Small intestine (tissue), 7 donors: ENCODE measurements at regions not wholly inside any gene's neighbourhood (a gene's known extent, or its start where the extent isn't known, plus 50 kb on each side); places are given as distances from the start of the nearest gene placed in this dataset.

Source experiments
- DNase-seq, 2 donors: peaks; one replicate each; pipeline versions ENCODE4 v3.0.0 to v3.0.0-alpha.2; 2013
- FAIRE-seq: peaks from 2 replicates; lab custom pipeline; 2012; peaks lifted over from hg19 to GRCh38; lab: Jason Lieb, UNC
- H3K27ac ChIP-seq, 3 donors: one replicate each; pipeline ENCODE4 v1.5.1; 2013; ENCODE audit warnings: low read length in 2 of 3, mild to moderate bottlenecking in 2 of 3, control low read depth in 1 of 3, inconsistent platforms in 1 of 3, low read depth in 1 of 3, moderate library complexity in 1 of 3
- H3K27me3 ChIP-seq, 3 donors: one replicate each; pipeline ENCODE4 v1.6.1; 2013; ENCODE audit warnings: low read length in 3 of 3, inconsistent platforms in 1 of 3; ENCODE audit not compliant: control insufficient read depth in 3 of 3, insufficient read depth in 3 of 3
- H3K36me3 ChIP-seq, 3 donors: one replicate each; pipeline ENCODE4 v1.6.1; 2013; ENCODE audit warnings: low read length in 3 of 3, inconsistent platforms in 1 of 3, low read depth in 1 of 3, mild to moderate bottlenecking in 1 of 3, moderate library complexity in 1 of 3; ENCODE audit not compliant: control insufficient read depth in 3 of 3, insufficient read depth in 2 of 3
- H3K4me1 ChIP-seq, 3 donors: one replicate each; pipeline ENCODE4 v1.6.1; 2013; ENCODE audit warnings: low read length in 2 of 3, inconsistent platforms in 1 of 3, low read depth in 1 of 3, mild to moderate bottlenecking in 1 of 3, moderate library complexity in 1 of 3; ENCODE audit not compliant: control insufficient read depth in 3 of 3, insufficient read depth in 2 of 3
- H3K4me3 ChIP-seq, 3 donors: one replicate each; pipeline ENCODE4 v1.5.1; 2013; ENCODE audit warnings: low read length in 3 of 3, control low read depth in 1 of 3, inconsistent platforms in 1 of 3, low read depth in 1 of 3, mild to moderate bottlenecking in 1 of 3, moderate library complexity in 1 of 3
- H3K9me3 ChIP-seq, 2 donors: one replicate each; pipeline ENCODE4 v1.6.1; 2013; ENCODE audit warnings: low read depth in 1 of 2, low read length in 1 of 2; ENCODE audit not compliant: control insufficient read depth in 2 of 2, insufficient read depth in 1 of 2
- WGBS, 3 donors: extraction: QIAGEN DNeasy Blood & Tissue Kit; methylation state at CpG; one replicate each; pipeline ENCODE4 v1.1.7; 2013; 5-methylcytosine and 5-hydroxymethylcytosine counted together
- donor health status: healthy with polysubstance abuse.
- donor health status: control.
- donor health status: control.
- donor health status: Bipolar disorder and iron deficiency.
- donor health status: healthy.

DNA sequence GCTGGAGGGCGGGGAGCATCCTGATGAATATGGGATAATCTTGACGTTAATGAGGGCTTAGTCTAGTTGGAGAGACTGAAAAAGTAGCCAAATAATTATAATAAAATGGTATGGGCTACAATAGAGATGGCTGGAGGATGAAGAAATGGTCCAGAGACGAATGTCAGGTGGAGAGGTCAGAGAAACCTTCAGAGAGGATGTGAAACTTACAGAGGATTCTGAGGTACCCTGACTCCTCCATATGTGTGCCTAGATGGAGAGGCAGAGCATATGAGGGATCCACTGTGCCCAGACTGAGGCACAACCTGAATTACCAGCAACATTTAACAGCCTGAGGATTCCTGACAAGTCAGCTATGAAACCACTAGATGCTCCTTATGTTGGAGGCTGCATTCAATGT is 417.0 kb downstream of the ATP23 start:
- H3K4me1 ChIP-seq, result peaks cover 0 to 5% (median 0%) of the 10 kb centered on the region in 3 donors
- FAIRE-seq, result no peak
- no peaks in the 10 kb centered on the region for H3K36me3 ChIP-seq
- DNase-seq, result no peak
- no peak overlapping the region for H3K27ac ChIP-seq
- peaks cover 0 to 2% (median 0%) of the 10 kb centered on the region in 3 donors for H3K27me3 ChIP-seq
- H3K9me3 ChIP-seq, result no peaks in the 10 kb centered on the region
- WGBS, 3 donors, result 66 to 77% (median 66%) methylated on average over 3 of the region's 3 CpGs
- H3K4me3 ChIP-seq, result no peak overlapping the region

DNA sequence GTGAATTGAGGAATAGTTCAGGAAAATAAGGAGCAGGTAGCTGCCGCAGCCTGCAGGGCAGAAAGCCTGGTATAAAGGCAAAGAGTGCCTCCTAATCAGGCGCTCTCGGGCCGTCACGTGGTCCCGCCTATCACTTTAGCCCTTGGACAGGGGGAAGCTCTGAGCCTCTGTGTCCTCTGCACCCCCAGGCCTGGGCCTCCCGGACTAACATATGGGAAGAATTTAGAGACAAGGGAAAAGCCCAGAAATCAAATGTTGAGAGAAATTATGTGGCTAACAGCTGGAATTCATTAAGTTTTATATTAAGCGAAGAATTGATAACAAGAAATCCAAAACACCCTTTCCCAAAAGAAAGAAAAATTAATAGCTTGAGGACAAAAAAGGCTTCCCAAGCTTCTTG is 417.7 kb downstream of the ATP23 start:
- 48 to 63% (median 49%) methylated on average over 8 of the region's 8 CpGs for WGBS, 3 donors
- DNase-seq, result peak in 1 of 2 donors; percentile 47
- Histone ChIP-seq H3K27ac (no peak overlapping the region), H3K9me3 (no peaks in the 10 kb centered on the region), H3K4me1 (peaks cover 0 to 5% (median 0%) of the 10 kb centered on the region in 3 donors), H3K36me3 (no peaks in the 10 kb centered on the region), H3K4me3 (no peak overlapping the region), H3K27me3 (peaks cover 0 to 2% (median 0%) of the 10 kb centered on the region in 3 donors)
- FAIRE-seq, result no peak

DNA sequence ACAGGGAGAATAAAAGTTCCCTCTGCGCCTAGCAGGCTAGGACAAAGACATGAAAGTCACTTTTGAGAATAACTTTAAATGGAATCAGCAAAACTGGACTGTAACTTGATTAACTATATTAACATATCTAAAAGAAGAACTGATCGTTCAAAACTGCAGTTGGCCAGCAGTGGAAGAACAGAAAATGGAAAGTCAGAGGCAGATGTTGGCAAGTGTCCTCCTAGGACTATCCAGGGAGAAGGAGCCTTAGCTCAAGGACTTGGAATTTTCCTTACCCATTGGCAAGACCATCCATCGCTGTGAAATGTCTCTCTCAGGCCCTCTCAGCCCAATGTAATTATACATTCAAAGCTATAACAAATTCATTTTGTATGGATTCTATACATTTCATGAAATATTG is 419.7 kb downstream of the ATP23 start:
- Histone ChIP-seq H3K27ac (no peak overlapping the region), H3K27me3 (peaks cover 0 to 2% (median 0%) of the 10 kb centered on the region in 3 donors), H3K9me3 (no peaks in the 10 kb centered on the region), H3K36me3 (no peaks in the 10 kb centered on the region), H3K4me1 (peaks cover 0 to 5% (median 0%) of the 10 kb centered on the region in 3 donors), H3K4me3 (no peak overlapping the region)
- no peak for DNase-seq
- FAIRE-seq, result no peak
- 72 to 85% (median 83%) methylated on average over 3 of the region's 3 CpGs for WGBS, 3 donors

DNA sequence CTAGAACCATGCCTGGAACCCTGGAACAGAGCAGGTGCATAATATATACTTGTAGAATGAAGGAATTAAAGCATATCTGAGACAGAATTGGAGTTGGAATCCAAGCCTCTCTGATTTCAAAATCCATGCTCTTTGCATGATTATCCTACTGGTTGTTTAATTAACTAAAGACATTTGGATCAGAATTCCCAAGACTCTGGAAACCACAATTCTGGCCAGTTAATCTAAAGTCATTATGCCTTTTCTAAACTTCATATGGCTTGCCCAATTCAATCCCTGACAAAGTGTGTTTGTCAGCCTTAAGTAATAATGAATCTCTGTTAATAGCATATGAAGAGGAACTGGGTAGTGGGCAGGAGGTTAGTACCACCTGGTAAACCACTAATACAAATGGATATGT is 422.6 kb downstream of the ATP23 start:
- H3K27ac ChIP-seq, result no peak overlapping the region
- FAIRE-seq, result no peak

GRCh38 chr12:58364389-58365086 is 423.2 kb downstream of the ATP23 start:
- FAIRE-seq (no peak), DNase-seq (no peak)
- Histone ChIP-seq H3K36me3 (no peaks in the 10 kb centered on the region), H3K27ac (no peak overlapping the region), H3K4me1 (no peaks in the 10 kb centered on the region), H3K27me3 (no peaks in the 10 kb centered on the region), H3K9me3 (no peaks in the 10 kb centered on the region), H3K4me3 (no peak overlapping the region)
- WGBS, 3 donors, result 0 to 13% (median 0%) methylated on average over 1 of the region's 1 CpG

More for the DNA sequence above, 422.6 kb downstream of the ATP23 start:
- Histone ChIP-seq H3K4me1 (no peaks in the 10 kb centered on the region), H3K4me3 (no peak overlapping the region), H3K9me3 (no peaks in the 10 kb centered on the region), H3K27me3 (no peaks in the 10 kb centered on the region), H3K36me3 (no peaks in the 10 kb centered on the region)
- no peak for DNase-seq

DNA sequence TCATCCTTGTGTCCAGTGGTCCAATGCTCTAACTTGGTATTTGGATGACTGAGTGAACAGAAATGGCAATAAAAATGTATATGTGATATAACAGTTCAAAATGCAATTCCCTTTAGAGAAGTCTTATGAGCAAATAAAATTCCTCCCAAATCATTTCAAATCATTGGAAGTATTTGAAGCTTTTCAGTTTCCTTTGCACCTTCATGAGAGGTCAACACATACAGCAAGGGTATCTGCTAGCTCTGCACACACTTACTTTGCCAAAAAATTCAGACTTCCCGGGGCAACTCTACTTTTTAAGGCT is 423.7 kb downstream of the ATP23 start:
- no peak for FAIRE-seq
- H3K27ac ChIP-seq, result no peak overlapping the region

GRCh38 chr12:58367041-58367440 is 425.7 kb downstream of the ATP23 start:
- H3K27ac ChIP-seq, result no peak overlapping the region
- WGBS, 3 donors, result 59 to 81% (median 70%) methylated on average over 3 of the region's 3 CpGs
- FAIRE-seq, result no peak
- H3K36me3 ChIP-seq, result no peaks in the 10 kb centered on the region
- no peak overlapping the region for H3K4me3 ChIP-seq
- peaks cover 0 to 2% of the 10 kb centered on the region in 2 donors for H3K9me3 ChIP-seq
- H3K4me1 ChIP-seq, result no peaks in the 10 kb centered on the region
- no peaks in the 10 kb centered on the region for H3K27me3 ChIP-seq
- no peak for DNase-seq

More for the DNA sequence above, 423.7 kb downstream of the ATP23 start:
- no peak for DNase-seq
- Histone ChIP-seq H3K9me3 (no peaks in the 10 kb centered on the region), H3K4me3 (no peak overlapping the region), H3K27me3 (no peaks in the 10 kb centered on the region), H3K4me1 (no peaks in the 10 kb centered on the region), H3K36me3 (no peaks in the 10 kb centered on the region)
- WGBS, 3 donors, result 85 to 88% (median 88%) methylated on average over 1 of the region's 1 CpG

DNA sequence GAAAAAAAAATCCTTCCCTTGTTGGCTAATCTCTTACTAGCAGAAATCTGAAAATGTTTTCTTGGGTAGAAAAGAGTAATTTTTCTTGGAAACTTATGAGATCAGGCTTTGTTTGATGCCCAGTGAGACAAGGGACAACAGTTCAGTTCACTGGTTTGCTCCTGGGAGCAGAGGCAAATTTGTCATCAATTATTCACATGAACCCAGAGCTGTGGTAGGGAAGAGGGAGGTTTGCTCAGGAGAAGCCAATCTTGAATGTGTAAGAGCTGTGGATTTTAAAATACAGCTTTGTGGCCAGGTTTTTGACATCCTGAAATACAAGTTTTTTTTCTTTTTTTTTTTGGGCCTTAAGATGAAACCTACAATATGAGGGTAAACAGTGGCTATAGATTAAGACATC is 426.6 kb downstream of the ATP23 start:
- peaks cover 0 to 2% of the 10 kb centered on the region in 2 donors for H3K9me3 ChIP-seq
- FAIRE-seq (no peak), DNase-seq (no peak)
- H3K4me1 ChIP-seq, result no peaks in the 10 kb centered on the region
- no peaks in the 10 kb centered on the region for H3K36me3 ChIP-seq
- peaks cover 0 to 2% (median 0%) of the 10 kb centered on the region in 3 donors for H3K27me3 ChIP-seq
- H3K4me3 ChIP-seq, result no peak overlapping the region
- no peak overlapping the region for H3K27ac ChIP-seq

- no peak overlapping the region for H3K4me3 ChIP-seq
- H3K36me3 ChIP-seq, result no peaks in the 10 kb centered on the region
- no peaks in the 10 kb centered on the region for H3K4me1 ChIP-seq
- FAIRE-seq (no peak), DNase-seq (no peak)
- H3K27ac ChIP-seq, result no peak overlapping the region
- H3K27me3 ChIP-seq, result peaks cover 0 to 2% (median 0%) of the 10 kb centered on the region in 3 donors
- H3K9me3 ChIP-seq, result peaks cover 0 to 2% of the 10 kb centered on the region in 2 donors
- 46 to 57% (median 53%) methylated on average over 3 of the region's 3 CpGs for WGBS, 3 donors
Observed at GRCh38 chr12:58369576-58369975, 428.2 kb downstream of the ATP23 start.
